Esophagus squamous epithelium (tissue), 4 donors: ENCODE measurements at regions not wholly inside any gene's neighbourhood (a gene's known extent, or its start where the extent isn't known, plus 50 kb on each side); places are given as distances from the start of the nearest gene placed in this dataset.

Experiments
- CTCF ChIP-seq, 6 experiments: fragments of 450-650 bp in 4 of 6; fragments of 200-600 bp in 2 of 6; sonication (generic) in 2 of 6; IDR thresholded peaks; one replicate each; pipeline ENCODE4 v1.5.1; 2016 to 2019; ENCODE audit warnings: antibody characterized with exemption in 6 of 6, mild to moderate bottlenecking in 4 of 6, moderate library complexity in 4 of 6
- POLR2A ChIP-seq, 4 donors: fragments of 450-650 bp; IDR thresholded peaks; one replicate each; pipeline ENCODE4 v1.6.1; 2017; ENCODE audit warnings: antibody characterized with exemption in 4 of 4, mild to moderate bottlenecking in 4 of 4, moderate library complexity in 3 of 4

- TF ChIP-seq POLR2A (IDR thresholded peaks at IDR 0.05), result no peak
- TF ChIP-seq CTCF (IDR thresholded peaks at IDR 0.05), result no peak
These were observed 357.0 kb upstream of the PIK3R1 start for GRCh38 chr5:67858471-67859031.
